HCT116 (cell line): ENCODE measurements at regions not wholly inside any gene's neighbourhood (a gene's known extent, or its start where the extent isn't known, plus 50 kb on each side); places are given as distances from the start of the nearest gene placed in this dataset.

Experiments
- ATAC-seq: fragments of 200-7000 bp; cut with Tn5 transposase; 2 replicates; pipeline ENCODE4 v1.9.1; 2020; ENCODE audit warnings: mild to moderate bottlenecking, moderate library complexity
- BruUV-seq: library from RNA; stranded (reverse); fragments of 400-500 nt; replicated peaks from 2 replicates; lab custom pipeline; 2021; lab: Mats Ljungman, UMichigan
- CTCF ChIA-PET: fragments of 300-600 bp; sonication (Branson Sonifier 250); formaldehyde crosslinking; loops from one replicate; lab custom pipeline; 2021; ENCODE audit warnings: antibody characterized with exemption; lab: Charles Lee
- POLR2A ChIA-PET: fragments of 300-600, 350-600 bp; sonication (Branson Sonifier 250); formaldehyde crosslinking; loops from one replicate; lab custom pipeline; 2021; ENCODE audit warnings: antibody characterized with exemption; lab: Charles Lee
- RAD21 ChIA-PET, 2 experiments: fragments of 300-600 bp; sonication (Branson Sonifier 250); formaldehyde crosslinking; loops; one replicate each; lab custom pipeline; 2023; ENCODE audit warnings: low total read pairs in 2 of 2; ENCODE audit not compliant: uncharacterized antibody in 2 of 2, unreplicated experiment in 2 of 2, low non-redundant PET in 1 of 2; lab: Charles Lee
- DNase-seq: peaks from one replicate; pipeline ENCODE4 v3.0.0-alpha.2; 2010; ENCODE audit warnings: low read depth, low spot score
- H2AFZ ChIP-seq: fragments of 200-600 bp; shearing (Covaris generic), sonication (generic); 2 replicates; pipeline ENCODE4 v1.6.1; 2017; ENCODE audit warnings: low read depth, mixed run types, mixed read lengths, antibody characterized with exemption, low read length; ENCODE audit not compliant: poor library complexity, severe bottlenecking
- H3K27ac ChIP-seq: 2 replicates; pipeline ENCODE4 v1.5.1; 2012; ENCODE audit warnings: low read depth, low read length
- H3K27me3 ChIP-seq: fragments of 200-600 bp; sonication (generic); 2 replicates; pipeline ENCODE4 v1.6.1; 2016; ENCODE audit warnings: mixed run types, low read length, mixed read lengths; ENCODE audit not compliant: insufficient read depth
- H3K36me3 ChIP-seq, 2 experiments: fragments of 200-500 bp in 1 of 2; fragments of 200-600 bp in 1 of 2; sonication (Bioruptor generic) in 1 of 2; sonication (generic) in 1 of 2; 2 replicates each; pipeline versions ENCODE4 v1.5.1 to v1.6.1; 2014 to 2016; ENCODE audit warnings: low read length in 2 of 2, inconsistent platforms in 1 of 2, mixed read lengths in 1 of 2, mixed run types in 1 of 2; ENCODE audit not compliant: insufficient read depth in 2 of 2, control insufficient read depth in 1 of 2
- H3K4me1 ChIP-seq, 2 experiments: fragments of 200-600 bp in 1 of 2; sonication (generic) in 1 of 2; 2 replicates each; pipeline versions ENCODE4 v1.5.1 to v1.6.1; 2012 to 2017; ENCODE audit warnings: low read length in 2 of 2, inconsistent platforms in 1 of 2, mild to moderate bottlenecking in 1 of 2, mixed read lengths in 1 of 2, mixed run types in 1 of 2, moderate library complexity in 1 of 2; ENCODE audit not compliant: insufficient read depth in 2 of 2, control insufficient read depth in 1 of 2
- H3K4me2 ChIP-seq: fragments of 200-600 bp; sonication (generic); 2 replicates; pipeline ENCODE4 v1.6.1; 2017; ENCODE audit warnings: mixed run types, low read length, mixed read lengths
- H3K4me3 ChIP-seq, 2 experiments: fragments of 200-600 bp in 1 of 2; sonication (generic) in 1 of 2; replicated peaks in 1 of 2; 2 replicates each; pipeline ENCODE4 v1.5.1; 2011 to 2016; ENCODE audit warnings: low read length in 2 of 2, control low read depth in 1 of 2, low read depth in 1 of 2, mild to moderate bottlenecking in 1 of 2, mixed read lengths in 1 of 2, mixed run types in 1 of 2
- H3K79me2 ChIP-seq: fragments of 200-600 bp; sonication (generic); 2 replicates; pipeline ENCODE4 v1.6.1; 2017; ENCODE audit warnings: mild to moderate bottlenecking, mixed run types, low read length, moderate library complexity, mixed read lengths; ENCODE audit not compliant: insufficient read depth
- H3K9ac ChIP-seq: fragments of 200-600 bp; sonication (generic); 2 replicates; pipeline ENCODE4 v1.6.1; 2016; ENCODE audit warnings: low read length, mixed read lengths
- H3K9me2 ChIP-seq: fragments of 200-600 bp; sonication (generic), shearing (Covaris generic); 2 replicates; pipeline ENCODE4 v1.6.1; 2017; ENCODE audit warnings: mixed run types, mild to moderate bottlenecking, moderate library complexity; ENCODE audit not compliant: insufficient read depth
- H3K9me3 ChIP-seq, 2 experiments: fragments of 200-500 bp in 1 of 2; fragments of 200-600 bp in 1 of 2; sonication (Bioruptor generic) in 1 of 2; sonication (generic) in 1 of 2; 2 replicates each; pipeline ENCODE4 v1.6.1; 2014 to 2017; ENCODE audit warnings: low read length in 2 of 2, mixed read lengths in 2 of 2, inconsistent platforms in 1 of 2, low read depth in 1 of 2, mild to moderate bottlenecking in 1 of 2, mixed run types in 1 of 2, moderate library complexity in 1 of 2; ENCODE audit not compliant: control insufficient read depth in 1 of 2, insufficient read depth in 1 of 2
- H4K20me1 ChIP-seq: fragments of 200-600 bp; sonication (generic), shearing (Covaris generic); 2 replicates; pipeline ENCODE4 v1.6.1; 2017; ENCODE audit warnings: mixed run types, mild to moderate bottlenecking, moderate library complexity; ENCODE audit not compliant: insufficient read depth
- ATF3 ChIP-seq: IDR thresholded peaks from 2 replicates; pipeline ENCODE4 v1.6.1; 2012
- CBX3 ChIP-seq: IDR thresholded peaks from 2 replicates; pipeline ENCODE4 v1.6.1; 2012; ENCODE audit warnings: low read depth
- CEBPB ChIP-seq: IDR thresholded peaks from 2 replicates; pipeline ENCODE4 v1.6.1; 2012; ENCODE audit warnings: low read depth
- CTCF ChIP-seq, 3 experiments: fragments of 200-600 bp in 1 of 3; sonication (generic) in 1 of 3; IDR thresholded peaks in 2 of 3; conservative IDR thresholded peaks in 1 of 3; 2 replicates each; pipeline ENCODE4 v1.5.1; 2012 to 2017; ENCODE audit warnings: low read depth in 2 of 3, low read length in 2 of 3, antibody characterized with exemption in 1 of 3, borderline replicate concordance in 1 of 3, control low read depth in 1 of 3, mild to moderate bottlenecking in 1 of 3, mixed read lengths in 1 of 3, mixed run types in 1 of 3, moderate library complexity in 1 of 3; ENCODE audit not compliant: insufficient read depth in 1 of 3
- EGR1 ChIP-seq: IDR thresholded peaks from 2 replicates; pipeline ENCODE4 v1.6.1; 2012; ENCODE audit warnings: low read depth
- ELF1 ChIP-seq: IDR thresholded peaks from 2 replicates; pipeline ENCODE4 v1.6.1; 2012; ENCODE audit warnings: low read depth, borderline replicate concordance
- EZH2phosphoT487 ChIP-seq: fragments of 200-600 bp; IDR thresholded peaks from 2 replicates; pipeline ENCODE4 v1.6.1; 2018; ENCODE audit warnings: antibody characterized with exemption, borderline replicate concordance
- FOSL1 ChIP-seq: IDR thresholded peaks from 2 replicates; pipeline ENCODE4 v1.6.1; 2012; ENCODE audit warnings: low read depth
- JUND ChIP-seq: IDR thresholded peaks from 2 replicates; pipeline ENCODE4 v1.6.1; 2012
- POLR2AphosphoS5 ChIP-seq: IDR thresholded peaks from 2 replicates; pipeline ENCODE4 v1.6.1; 2011; ENCODE audit warnings: mild to moderate bottlenecking, low read depth, low read length, moderate library complexity
- SIN3A ChIP-seq: IDR thresholded peaks from 2 replicates; pipeline ENCODE4 v1.6.1; 2012; ENCODE audit warnings: low read depth
- SRF ChIP-seq: IDR thresholded peaks from 2 replicates; pipeline ENCODE4 v1.6.1; 2012; ENCODE audit warnings: low read depth
- YY1 ChIP-seq: IDR thresholded peaks from 2 replicates; pipeline ENCODE4 v1.6.1; 2011; ENCODE audit warnings: low read length, low read depth, moderate library complexity, mild to moderate bottlenecking; ENCODE audit not compliant: insufficient replicate concordance; ENCODE audit errors: extremely low read depth
- ZBTB33 ChIP-seq: IDR thresholded peaks from 2 replicates; pipeline ENCODE4 v1.6.1; 2011; ENCODE audit warnings: mild to moderate bottlenecking, low read length, moderate library complexity; ENCODE audit not compliant: insufficient replicate concordance; ENCODE audit errors: extremely low read depth
- ZFX ChIP-seq: fragments of 450-650 bp; IDR thresholded peaks from 2 replicates; pipeline ENCODE4 v1.6.1; 2017
- ZNF274 ChIP-seq: fragments of 200-500 bp; sonication (Bioruptor generic); IDR thresholded peaks from 2 replicates; pipeline ENCODE4 v1.6.1; 2014; ENCODE audit warnings: mild to moderate bottlenecking, low read depth, low read length, inconsistent platforms
- intact Hi-C: fragments of 100-400 bp; cut with micrococcal nuclease; formaldehyde crosslinking; loops from 2 replicates; pipeline ENCODE4 v1.10.0; 2022

- BruUV-seq = no TSS peak
- H3K27ac ChIP-seq = no peak overlapping the region
These were observed 600.7 kb upstream of the CDH9 start for GRCh38 chr5:27639005-27639612.

More at GRCh38 chr5:27639005-27639612, 600.7 kb upstream of the CDH9 start:
- no peak for ATAC-seq
- H3K9me3 ChIP-seq = peaks cover 6 to 8% of the 10 kb centered on the region in 2 experiments; a peak in 2 of 4 replicates
- no peak for TF ChIP-seq ZFX
- no peak for TF ChIP-seq CTCF (IDR thresholded peaks at IDR 0.05 in 2 of 3, conservative IDR thresholded peaks at IDR 0.05 in 1 of 3; ENCODE audit: borderline replicate concordance in 1 of 3, insufficient read depth in 1 of 3, low read depth in 2 of 3, low read length in 2 of 3)
- no peak for TF ChIP-seq POLR2AphosphoS5
- TF ChIP-seq JUND = no peak
- TF ChIP-seq EGR1 = no peak
- no peak for TF ChIP-seq SRF
- no peak for TF ChIP-seq ELF1
- TF ChIP-seq YY1 = no peak
- TF ChIP-seq ZNF274 = no peak
- no peak for TF ChIP-seq ATF3
- no peak for TF ChIP-seq EZH2phosphoT487
- TF ChIP-seq SIN3A = no peak
- no peak for TF ChIP-seq CEBPB
- TF ChIP-seq ZBTB33 = no peak
- TF ChIP-seq FOSL1 = no peak
- TF ChIP-seq CBX3 = no peak
- CTCF ChIA-PET = no interaction called here
- no peak overlapping the region for H2AFZ ChIP-seq
- no peaks in the 10 kb centered on the region for H3K36me3 ChIP-seq
- RAD21 ChIA-PET = no interaction called here
- no peaks in the 10 kb centered on the region for H3K27me3 ChIP-seq
- H3K9me2 ChIP-seq = no peaks in the 10 kb centered on the region
- no peak overlapping the region for H3K4me2 ChIP-seq
- H4K20me1 ChIP-seq = no peaks in the 10 kb centered on the region
- no peak overlapping the region for H3K9ac ChIP-seq
- no peaks in the 10 kb centered on the region for H3K79me2 ChIP-seq
- no peak for DNase-seq
- no peak overlapping the region for H3K4me3 ChIP-seq
- no peaks in the 10 kb centered on the region for H3K4me1 ChIP-seq
- intact Hi-C loops = no loop called here
- POLR2A ChIA-PET = no interaction called here
